Cardiac septum (tissue), 1 donor: ENCODE measurements at regions not wholly inside any gene's neighbourhood (a gene's known extent, or its start where the extent isn't known, plus 50 kb on each side); places are given as distances from the start of the nearest gene placed in this dataset.
"Not testable (repeated sequence)": the region's sequence is repeated elsewhere in the genome, so short reads cannot be mapped to it uniquely, and the experiment has no call there.

Source experiments
- DNase-seq: peaks from one replicate; pipeline ENCODE4 v3.0.0-alpha.2; 2020; ENCODE audit warnings: low spot score
- intact Hi-C: fragments of 100-400 bp; cut with DNase I; formaldehyde crosslinking; loops from one replicate; pipeline ENCODE4 v1.14.0; 2022
- donor health status: DM: no; HTN: no; CAD: no.

DNA sequence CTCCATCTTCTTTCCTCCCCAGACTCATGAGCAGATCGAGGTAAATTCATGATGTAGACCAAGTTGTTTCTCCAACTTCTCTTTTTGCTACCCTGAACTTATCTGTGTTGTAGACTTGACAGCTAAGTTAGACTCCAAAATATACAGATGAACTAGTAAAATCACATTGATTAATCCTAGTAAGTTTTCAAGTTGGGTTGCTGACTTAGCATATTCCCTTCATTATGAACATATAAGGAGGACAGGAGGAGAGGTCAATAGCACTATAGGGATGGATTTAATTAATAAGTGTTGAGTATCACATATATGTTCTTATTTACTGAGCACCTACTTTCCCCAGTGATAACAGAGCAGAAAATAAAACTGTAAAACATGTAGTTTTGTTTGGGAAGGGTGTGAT, 227.3 kb downstream of the TINAG start:
- intact Hi-C loops: no loop called here

DNA sequence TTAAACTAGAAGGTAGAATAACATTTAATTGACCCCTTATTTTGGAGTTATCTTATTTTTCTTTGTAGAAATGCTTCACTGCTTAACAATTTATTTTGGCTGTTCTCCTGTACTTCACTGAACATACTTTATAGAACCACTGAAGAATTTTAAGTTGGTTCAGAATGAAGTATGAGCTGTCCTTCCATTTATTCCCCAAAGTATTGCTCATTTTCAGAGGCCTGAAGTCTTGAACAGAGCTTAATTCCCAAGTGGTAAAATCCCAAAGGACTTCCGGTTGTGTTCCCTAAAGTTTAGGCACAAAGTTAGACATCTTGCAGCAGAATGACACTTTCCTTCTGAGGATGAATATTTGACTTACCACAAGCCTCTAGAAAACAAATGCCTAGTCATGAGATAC, 233.3 kb downstream of the TINAG start:
- intact Hi-C loops: no loop called here
- no peak for DNase-seq

More for the DNA sequence above, 227.3 kb downstream of the TINAG start:
- no peak for DNase-seq

DNA sequence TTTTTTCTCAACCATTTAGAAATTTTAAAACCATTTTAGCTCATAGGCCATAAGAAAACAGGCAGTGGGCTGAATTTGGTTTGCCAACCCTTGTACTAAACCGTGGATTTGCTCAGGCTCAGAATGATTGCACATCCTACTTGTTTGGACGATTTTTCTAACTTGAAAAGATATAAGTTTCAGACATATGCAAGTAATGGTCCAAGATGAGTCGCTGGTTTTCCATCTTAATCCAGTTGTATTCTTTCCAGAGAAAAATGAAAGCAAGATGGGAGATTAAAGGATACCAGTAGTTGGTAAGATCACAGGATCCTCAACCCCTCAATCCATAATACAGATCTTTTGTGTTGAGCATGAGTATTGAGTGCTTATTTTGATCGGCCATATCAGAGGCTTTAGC, 250.9 kb downstream of the TINAG start:
- no peak for DNase-seq
- intact Hi-C loops: no loop called here

DNA sequence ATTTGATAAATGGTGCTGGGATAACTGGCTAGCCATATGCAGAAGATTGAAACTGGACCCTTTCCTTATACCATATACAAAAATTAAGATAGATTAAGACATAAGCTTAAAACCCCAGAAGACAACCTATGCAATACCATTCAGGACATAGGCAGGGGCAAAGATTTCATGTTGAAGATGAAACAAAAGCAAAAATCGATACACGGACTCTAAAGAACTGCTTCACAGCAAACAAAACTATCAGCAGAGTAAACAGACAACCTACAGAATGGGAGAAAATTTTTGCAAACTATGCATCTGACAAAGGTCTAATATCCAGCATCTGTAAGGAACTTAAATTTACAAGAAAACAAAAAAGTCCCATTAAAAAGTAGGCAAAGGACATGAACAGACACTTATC, 255.9 kb downstream of the TINAG start:
- DNase-seq, intact Hi-C loops: not testable (repeated sequence)

DNA sequence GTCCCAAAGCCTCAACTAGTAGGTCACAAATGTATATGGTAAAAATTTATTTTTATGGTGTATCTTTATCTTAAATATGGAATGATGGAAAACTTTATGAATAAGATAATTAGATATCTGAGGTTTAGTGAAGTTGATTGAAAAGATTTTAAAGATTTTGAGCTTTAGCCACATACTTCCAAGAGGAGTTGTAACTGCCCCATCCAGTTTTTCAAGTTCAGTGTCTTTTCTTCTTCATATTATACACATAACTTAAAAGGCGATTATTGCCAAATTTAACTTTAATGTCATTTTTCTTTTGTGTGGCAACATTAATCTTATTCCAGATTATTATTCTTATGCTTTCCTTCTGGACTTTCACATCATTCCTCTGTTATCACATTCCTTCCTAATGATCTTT, 266.4 kb downstream of the TINAG start:
- intact Hi-C loops: no loop called here
- DNase-seq: no peak

DNA sequence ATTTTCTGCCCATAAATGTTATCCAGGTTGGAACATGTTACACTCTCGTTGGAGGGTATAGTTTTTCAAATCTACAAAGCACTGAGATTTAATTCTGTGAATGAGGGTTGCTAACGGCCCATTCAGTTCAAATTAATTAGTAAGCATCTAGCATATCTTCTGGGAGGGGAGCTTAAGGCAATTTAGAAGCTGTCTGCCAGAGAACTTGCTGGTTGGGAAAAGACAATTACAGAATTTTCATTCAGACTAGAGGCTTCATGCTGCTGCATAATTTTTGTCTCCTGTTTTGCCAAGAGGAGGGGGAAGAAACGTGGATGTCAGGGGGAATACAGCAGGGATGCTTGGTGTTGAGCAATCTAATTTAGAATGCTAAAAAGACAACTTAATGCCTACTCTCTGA, 268.3 kb upstream of the FAM83B start:
- no peak for DNase-seq
- intact Hi-C loops: no loop called here

DNA sequence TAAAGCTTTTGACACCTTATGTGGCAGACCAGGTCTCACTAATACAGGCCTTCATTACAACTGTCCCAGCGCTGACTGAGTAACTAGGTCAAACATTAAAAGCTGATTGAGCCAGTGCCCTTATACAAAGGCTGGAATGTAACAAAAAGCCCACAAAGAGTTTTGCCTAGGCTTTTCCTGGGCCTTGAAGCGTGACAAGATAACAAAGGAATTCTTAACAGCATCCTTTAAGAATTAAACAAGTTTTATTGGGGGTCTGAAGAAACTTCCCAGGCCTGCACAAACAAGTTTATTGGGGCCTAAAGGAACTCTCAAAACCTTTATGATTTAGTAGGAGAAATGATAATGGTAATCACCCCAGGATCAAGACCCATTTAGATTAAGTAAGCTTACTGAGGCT, 267.6 kb upstream of the FAM83B start:
- DNase-seq: no peak
- intact Hi-C loops: no loop called here

DNA sequence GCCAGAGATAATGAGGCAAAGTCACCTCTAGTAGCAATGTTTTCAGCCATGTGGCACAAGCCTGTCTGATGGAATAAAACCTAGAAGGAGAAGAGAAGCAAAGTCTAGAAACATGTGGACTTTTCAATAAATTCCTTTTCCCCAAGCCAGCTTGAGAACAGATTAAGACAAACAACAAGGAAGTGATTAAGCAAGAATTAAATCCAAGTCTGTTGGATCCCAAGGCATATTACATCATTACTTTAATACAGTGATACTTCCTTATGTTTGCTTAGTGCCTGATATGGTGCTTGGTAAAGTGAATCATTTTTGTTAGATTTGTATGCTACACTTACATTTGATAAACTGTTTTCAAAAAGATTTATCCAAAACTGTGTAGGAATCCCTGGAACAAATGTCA, 260.3 kb upstream of the FAM83B start:
- intact Hi-C loops: no loop called here
- no peak for DNase-seq

DNA sequence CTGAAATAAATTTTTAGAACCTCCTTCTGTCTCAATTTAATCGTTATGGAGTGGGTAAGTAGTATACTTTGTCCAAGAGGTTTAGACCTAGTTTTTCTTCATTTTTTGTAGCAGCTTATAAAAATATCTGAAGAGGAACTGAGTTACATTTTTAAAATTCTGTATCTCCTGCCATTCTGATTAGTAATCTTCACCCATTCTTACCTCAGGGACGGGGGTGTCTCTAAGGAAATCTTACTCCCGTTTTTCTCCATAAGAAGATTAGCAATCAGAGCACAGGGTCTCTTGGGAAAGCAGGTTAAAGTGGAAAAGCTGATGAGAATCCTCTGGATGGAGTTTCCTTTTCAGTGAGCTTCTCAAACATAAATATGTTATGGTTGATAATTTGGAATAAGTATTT, 259.3 kb upstream of the FAM83B start:
- DNase-seq: no peak
- intact Hi-C loops: no loop called here

DNA sequence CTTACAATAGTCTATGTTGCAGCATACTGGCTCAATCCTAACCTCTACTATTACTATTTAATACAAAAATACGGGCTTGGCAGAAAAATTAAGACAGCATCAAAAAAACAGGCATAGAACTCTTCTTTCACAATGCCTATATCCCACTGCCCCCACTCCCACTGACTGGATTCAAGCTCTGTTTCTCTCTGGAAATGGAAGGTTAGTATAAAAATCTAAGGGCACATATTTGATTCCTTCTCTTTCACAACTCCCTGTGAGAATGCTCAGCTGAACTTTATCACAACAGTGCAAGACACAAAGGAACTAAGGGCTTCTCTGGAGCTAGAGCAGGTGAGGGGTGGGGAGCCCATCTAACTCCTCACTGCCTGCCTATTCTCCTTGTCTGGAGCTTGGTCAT, 258.4 kb upstream of the FAM83B start:
- intact Hi-C loops: no loop called here
- no peak for DNase-seq

DNA sequence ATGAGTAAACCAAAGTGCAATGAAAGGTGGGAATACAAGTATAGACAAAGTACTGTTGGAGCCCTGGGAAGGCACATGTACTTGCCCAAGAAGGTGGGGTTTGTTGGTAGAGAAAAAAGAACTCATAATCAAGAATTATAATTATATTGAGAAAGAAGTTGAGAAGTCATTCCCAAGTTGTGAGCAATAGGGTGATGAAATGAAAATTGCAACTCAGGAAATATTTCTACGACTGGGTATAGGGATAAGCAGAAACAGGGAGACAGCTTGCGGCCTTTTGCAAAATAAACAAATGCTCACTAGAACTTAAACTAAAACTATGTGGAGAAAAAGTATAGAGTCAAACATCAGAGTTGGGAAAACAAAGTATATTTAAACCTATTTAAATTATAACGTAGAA, 250.7 kb upstream of the FAM83B start:
- no peak for DNase-seq
- intact Hi-C loops: no loop called here

DNA sequence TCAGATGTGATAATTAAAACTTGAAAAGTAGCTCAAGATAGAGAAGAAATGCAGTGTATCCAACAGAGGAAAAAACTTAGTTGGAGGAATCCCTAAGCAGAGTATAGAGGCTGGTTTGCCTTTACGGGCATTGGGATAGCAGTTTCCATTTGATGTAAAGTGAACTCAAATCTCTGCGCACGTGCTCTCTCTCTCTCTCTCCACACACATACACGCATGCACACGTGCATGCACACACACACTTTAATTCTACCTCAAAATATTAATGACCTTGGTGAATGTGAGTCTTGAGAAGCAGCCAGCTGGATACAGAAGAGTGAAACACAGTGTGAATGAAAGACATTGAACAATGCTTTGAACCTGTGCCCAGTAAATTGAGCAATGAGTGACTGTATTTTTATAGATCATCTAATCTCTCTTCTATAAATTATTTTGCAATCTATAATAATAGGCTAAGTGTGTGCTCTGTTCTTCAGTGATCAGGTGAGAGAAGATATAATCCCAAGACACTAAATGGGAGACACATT, 247.7 kb upstream of the FAM83B start:
- DNase-seq: no peak
- intact Hi-C loops: no loop called here

DNA sequence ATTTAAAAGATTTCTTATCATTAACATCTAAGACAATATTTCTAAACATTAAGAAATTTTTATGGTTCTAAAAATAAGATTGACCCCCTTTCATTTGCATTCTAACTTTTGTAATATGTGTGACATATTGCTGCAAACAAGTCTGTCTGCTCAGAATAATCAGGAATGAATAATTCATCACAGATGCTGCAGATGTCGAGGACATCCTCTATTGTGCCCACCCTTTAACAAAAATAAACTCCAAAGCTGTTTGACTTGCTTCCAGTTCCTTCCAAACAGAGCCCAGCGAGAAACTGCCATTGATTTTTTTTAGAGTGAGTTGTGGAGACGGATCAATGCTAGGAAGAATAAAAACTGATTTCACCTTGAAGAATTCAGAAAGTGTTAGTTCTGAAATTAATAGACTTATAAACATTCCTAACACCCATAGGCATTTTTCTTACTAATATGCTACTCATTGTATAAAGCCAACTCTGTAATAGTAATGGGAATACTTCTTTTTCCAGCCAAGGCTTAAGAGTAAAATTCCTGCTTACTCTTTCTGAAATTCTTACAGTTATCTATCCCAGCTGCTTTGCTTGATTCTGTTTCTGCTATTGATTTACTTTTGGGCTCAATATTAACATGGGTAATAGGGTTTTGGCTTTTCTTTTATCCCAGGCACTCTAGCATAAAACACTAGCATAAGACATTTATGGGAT, 244.8 kb upstream of the FAM83B start:
- intact Hi-C loops: no loop called here
- DNase-seq: no peak

DNA sequence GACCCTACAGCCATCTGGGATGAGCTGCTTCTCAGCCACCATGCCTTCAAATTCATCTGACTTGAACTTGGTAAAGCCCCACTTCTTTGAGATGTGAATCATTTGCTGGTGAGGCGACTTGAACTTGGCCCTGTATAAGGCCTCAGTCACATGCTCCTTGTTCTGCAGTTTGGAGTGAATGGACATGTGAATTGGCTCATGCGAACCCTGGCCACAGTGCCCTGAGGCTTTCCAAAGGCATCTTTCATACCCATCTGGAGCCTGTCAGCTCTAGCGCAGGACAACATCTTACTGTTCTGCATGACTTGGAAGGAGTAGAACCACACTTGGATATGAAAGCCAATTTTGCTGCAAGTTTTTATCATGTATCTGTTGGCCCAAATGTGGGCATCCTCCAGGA, 244.0 kb upstream of the FAM83B start:
- DNase-seq: no peak

DNA sequence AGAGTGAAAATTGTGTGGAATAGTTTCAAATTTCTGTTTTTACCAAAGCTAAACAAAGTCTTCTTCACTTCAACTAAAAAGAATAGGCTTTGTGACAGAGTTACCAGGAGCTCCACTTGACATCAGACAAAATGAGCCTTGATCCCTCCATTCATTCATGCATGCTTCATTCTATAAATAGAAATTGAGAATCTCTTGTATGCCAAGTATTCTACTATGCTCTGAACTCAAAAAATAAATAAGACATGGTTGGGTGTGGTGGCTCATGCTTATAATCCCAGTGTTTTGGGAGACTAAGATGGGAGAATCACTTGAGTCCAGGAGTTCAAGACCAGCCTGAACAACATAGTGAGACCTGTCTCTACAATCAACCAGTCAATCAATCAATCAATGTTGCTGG, 236.6 kb upstream of the FAM83B start:
- intact Hi-C loops: no loop called here

More for the DNA sequence above, 244.0 kb upstream of the FAM83B start:
- intact Hi-C loops: no loop called here

DNA sequence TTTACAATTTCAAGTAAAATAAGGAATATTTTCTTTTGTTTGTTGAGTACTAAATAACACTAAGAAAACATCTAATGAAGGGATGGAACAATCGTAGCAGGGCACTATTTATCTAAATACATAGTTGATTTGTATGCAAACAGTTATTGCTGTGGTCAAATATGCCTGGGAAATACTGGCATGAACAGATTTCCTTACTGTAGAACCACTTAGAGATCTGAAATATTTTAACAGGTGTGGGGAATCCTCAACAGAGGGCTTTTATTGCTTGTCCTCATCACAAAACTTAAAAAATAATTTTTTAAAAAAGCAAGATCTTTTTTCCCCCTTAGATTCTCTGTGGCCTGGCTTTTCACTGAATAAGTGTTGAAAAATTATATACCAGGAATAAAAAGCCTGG, 233.0 kb upstream of the FAM83B start:
- intact Hi-C loops: no loop called here

More for the DNA sequence above, 236.6 kb upstream of the FAM83B start:
- no peak for DNase-seq

DNA sequence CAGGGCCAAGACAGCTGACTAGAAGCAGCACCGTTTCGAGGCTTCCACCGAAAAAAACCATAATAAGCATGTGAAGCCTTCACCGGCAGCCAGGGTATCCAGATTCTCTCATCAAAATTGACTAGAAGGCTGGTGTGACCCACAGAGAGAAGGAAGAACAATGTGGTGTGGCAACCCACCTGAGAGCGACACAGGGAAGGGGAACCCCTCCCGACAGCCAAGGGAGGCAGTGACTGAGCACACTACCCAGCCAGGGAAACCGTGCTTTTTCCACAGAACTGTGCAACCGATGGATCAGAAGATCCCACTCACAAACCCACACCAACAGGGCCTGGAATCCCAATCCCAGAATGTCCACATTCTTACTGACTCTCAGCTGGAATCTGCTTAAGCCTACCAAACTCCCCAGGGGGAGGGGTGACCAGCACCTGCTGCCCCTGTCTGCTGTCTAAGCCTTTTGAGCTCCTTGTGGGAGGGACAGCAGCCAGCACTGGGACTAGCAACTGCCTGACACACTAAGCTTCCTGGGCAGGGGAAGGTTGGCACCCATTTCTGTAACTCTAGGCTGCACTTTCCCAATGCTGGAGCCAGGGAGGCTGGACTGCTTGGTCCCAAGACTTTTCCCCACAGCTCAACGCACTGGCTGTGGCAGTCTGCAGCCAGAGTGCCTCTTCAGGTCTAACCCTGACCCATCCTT, 231.9 kb upstream of the FAM83B start:
- no peak for DNase-seq
- intact Hi-C loops: no loop called here

More for the DNA sequence above, 233.0 kb upstream of the FAM83B start:
- DNase-seq: no peak

DNA sequence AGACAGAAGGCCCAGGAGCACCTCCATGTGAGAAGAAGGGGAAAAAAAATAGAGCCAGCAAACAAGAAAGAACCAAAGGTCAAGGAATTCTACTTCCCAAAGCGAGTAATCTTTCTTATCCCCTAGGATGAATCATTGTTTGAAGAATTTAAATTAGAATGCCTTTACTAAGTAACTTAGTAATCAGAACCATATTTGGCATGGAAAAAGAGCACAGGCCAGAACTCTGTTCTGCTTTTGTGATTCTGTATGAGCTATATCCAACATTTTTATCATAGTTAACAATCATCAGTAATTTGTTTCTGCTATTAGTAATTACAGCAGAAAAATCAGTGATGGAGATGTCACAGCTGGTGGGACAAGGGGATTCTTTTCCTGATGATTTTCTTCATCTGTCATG, 228.8 kb upstream of the FAM83B start:
- intact Hi-C loops: no loop called here
- DNase-seq: no peak

DNA sequence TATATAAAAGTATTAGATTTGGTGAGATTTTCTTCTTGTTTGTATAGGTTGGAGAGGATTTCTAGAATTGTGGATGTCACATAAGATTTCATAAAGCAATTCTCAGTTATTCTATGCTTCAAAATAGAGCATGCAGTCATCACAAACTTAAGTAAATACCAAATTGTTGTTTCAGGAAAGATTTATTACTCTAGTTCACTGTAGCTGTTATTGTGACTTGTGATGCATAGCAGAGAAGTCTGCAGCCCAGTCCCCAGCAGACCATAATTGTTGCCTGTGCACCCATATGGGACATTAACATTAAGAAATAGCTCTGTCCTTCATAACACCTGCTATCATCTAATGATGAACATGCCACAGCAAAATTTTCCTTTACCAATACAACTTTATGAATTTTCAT, 228.0 kb upstream of the FAM83B start:
- intact Hi-C loops: no loop called here
- no peak for DNase-seq

DNA sequence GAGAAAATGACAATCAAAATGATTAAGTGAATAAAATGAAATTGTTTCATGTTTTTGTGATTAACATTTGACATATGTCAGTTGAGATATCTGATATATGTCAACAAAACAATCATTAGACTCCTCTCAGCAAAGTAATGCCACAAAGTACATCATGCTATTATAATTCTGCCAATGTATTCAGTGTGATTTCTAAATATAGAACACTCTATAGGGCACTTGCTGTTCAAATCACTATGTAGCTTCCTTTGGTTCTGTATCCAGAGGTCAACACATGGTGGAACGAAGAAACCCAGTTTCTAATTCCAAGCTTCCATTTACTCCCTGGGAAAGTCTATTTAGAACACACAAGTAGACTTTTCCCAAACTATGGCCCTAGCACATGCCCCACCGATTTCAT, 227.5 kb upstream of the FAM83B start:
- intact Hi-C loops: no loop called here
- no peak for DNase-seq

DNA sequence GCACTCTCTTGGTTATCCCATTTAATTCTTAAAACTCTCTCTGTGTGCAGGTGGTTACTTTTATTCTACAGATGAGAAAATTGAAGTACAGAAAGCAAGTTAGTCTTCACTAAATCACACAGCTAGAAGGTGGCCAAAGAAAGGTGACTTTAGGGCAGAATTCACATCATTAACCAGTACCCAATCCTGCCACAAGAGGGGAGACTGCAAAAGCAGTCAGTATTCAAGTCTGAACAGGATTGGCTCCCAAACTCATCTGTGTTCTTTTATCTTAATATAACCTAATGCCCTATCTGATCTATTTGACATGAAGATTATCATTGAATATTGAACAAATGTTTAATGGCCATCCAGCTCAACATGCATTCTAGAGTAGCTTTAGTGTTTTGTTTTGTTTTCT, 225.3 kb upstream of the FAM83B start:
- intact Hi-C loops: no loop called here

More for the DNA sequence above, 225.3 kb upstream of the FAM83B start:
- no peak for DNase-seq
